NCI-H510A (cell line): ENCODE measurements at regions not wholly inside any gene's neighbourhood (a gene's known extent, or its start where the extent isn't known, plus 50 kb on each side); places are given as distances from the start of the nearest gene placed in this dataset.
"Not testable (repeated sequence)": the region's sequence is repeated elsewhere in the genome, so short reads cannot be mapped to it uniquely, and the experiment has no call there.

Experiments
- DNase-seq: peaks from one replicate; lab custom pipeline; 2025; lab: John Stamatoyannopoulos, UW

GRCh38 chr2:166831930-166832329 lies 56.4 kb upstream of the XIRP2 start:
- no peak for DNase-seq

DNA sequence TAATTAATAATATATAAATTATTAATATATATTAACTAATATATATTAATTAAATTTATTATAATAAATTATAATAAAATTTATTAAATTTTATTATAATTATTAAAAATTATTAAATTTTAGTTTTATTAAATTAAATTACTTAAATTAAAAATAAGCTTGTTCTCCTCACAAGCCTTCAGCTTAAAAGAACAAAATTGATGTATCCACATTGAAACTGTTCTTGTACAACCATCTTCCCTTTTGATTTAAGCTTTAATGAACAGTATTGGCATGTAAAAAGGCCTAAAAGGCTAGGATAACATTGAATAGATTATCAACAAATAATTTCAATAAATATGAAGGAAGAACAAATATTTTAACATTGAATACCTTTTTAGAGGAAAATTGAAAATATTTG lies 62.4 kb upstream of the XIRP2 start:
- DNase-seq = no peak

- no peak for DNase-seq
Observed at GRCh38 chr2:166814335-166814734, 73.9 kb upstream of the XIRP2 start.

DNA sequence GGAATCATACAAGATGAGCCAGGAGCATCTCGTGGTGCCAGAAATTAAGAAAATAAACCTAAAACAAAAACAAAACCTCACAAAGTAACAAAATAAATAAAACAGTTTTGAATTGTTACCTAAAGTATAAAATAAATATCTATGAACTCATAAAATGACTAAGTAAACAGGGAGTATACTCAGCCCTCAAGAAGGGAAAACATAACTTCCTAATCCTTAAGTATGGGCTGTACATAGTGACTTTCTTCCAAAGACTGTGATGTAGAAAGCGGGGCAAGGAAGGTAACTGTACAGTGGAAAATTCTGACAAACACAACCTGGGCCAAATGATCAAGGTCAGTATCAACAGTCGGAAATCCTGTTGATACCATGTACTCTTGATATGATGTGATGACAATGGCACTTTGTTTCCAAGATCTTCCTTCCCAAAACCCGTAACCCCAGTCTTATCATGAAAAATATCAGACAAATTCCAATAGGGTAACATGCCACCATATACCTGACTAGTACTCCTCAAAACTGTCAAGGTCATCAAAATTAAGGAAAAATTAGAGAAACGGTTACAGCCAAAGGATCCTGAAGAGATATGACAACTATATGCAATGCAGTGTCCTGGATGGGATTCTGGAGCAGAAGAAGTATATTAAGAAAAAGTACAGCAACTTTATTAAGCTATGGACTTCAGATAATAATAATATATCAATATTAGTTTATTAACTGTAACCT lies 76.0 kb upstream of the XIRP2 start:
- no peak for DNase-seq

DNA sequence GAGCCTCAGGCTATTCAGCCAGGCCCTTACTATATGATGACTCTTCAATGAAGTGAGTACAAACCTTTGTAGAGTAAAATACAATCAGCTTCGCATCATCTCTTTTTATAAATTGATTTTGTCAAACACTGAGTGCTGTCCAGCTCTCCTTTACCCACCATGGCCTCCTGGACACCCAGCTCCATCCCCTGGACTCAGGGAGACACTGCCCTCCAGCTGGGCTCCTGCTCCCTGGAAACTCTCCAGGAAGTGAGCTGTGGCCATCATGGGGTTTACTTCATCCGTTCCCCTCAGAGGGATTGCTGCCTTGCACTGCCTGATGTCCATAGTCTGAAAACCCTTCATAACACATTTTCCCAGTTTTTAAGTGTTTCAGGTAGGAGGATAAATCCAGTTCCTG lies 82.5 kb upstream of the XIRP2 start:
- DNase-seq = no peak

GRCh38 chr2:166803373-166804000 lies 84.8 kb upstream of the XIRP2 start:
- DNase-seq = peak; percentile 7

DNA sequence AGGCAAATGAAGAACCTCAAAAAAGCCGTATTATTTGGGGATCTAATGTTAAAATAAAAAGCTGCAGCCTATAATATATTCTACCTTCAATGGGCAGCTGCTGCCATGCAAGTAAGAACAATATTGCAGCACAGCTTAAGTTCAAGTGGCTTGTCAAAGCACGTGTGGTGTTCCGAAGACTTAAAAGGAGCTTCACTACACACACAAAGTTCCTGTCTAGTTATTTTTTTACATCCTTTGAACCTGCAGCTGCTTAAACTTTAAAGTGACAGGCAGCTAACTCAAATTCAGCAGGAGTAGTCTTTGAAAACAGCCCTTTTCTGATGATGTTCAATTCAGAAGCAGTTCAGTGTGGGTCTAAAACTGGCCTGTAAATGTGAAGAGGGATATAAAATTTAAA lies 85.8 kb upstream of the XIRP2 start:
- DNase-seq = peak; percentile 8

- DNase-seq = no peak
Observed at GRCh38 chr2:166792808-166793207, 95.5 kb upstream of the XIRP2 start.

DNA sequence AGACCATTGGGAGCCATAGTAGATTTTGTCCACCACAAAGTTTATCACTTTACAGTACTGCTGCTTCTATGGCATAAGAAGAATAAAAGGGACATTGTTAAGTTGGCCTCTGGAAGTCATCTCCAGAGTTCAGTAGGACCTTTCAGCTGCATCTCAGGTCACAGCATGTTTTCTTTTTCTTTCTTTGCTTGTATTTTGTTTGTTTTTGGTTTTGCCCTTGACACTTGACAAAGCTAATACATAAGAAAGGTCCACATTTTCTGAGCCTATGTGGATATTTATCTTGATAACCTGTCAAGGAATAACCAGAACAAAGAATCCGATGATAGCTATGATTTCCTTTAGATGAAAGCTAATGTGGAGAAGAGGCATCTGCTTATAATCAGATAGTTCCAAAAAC lies 101.6 kb upstream of the XIRP2 start:
- DNase-seq = no peak

DNA sequence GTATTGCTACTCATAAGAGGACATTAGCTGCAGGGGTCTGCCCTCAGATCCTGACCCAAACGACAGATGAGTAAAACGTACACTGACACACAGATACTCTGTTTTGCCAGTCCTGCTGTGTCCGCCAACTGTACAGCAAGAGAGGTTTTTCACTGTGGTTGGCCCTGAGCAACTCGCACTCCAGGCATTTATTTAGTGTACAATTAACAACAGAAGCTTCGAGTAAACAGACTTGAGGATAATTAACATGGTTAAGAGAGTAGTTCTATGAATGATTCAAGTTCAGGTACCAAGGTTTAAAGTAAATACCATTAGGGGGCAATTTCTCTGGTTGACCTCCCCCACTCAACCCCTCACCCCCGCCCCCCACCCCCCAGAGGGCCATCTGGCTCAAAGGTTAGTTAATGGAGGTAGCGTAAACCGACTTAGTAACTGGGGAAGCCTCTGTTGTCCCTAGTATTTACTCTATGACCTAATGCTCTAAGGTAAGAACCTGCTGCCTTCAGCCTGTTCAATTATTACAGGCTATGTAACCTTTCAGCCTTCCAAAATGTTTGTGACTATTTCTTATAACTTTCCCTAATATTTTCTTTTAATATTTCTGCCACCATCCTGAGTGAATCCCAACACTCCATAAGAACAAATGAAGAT lies 103.9 kb upstream of the XIRP2 start:
- peak; percentile 55 for DNase-seq

DNA sequence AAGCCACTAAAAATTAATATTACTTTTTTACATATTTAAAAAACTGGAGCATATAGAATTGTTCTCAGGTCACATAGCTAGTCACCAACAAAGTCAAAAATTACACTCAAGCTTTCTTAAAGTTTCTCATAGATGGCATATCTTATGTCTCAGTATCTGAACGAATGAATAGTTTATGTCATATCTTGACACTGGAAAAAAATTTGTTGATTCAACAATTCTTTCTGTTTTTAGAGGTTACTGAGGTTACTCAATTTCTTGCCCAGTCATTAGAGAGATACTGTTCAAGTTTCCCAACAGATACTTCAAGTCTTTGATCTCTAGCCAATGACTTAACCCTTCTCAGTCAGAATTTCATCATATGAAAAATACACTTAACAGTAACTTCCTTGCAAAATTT lies 113.1 kb upstream of the XIRP2 start:
- no peak for DNase-seq

GRCh38 chr2:166773308-166773949 lies 114.9 kb upstream of the XIRP2 start:
- no peak for DNase-seq

DNA sequence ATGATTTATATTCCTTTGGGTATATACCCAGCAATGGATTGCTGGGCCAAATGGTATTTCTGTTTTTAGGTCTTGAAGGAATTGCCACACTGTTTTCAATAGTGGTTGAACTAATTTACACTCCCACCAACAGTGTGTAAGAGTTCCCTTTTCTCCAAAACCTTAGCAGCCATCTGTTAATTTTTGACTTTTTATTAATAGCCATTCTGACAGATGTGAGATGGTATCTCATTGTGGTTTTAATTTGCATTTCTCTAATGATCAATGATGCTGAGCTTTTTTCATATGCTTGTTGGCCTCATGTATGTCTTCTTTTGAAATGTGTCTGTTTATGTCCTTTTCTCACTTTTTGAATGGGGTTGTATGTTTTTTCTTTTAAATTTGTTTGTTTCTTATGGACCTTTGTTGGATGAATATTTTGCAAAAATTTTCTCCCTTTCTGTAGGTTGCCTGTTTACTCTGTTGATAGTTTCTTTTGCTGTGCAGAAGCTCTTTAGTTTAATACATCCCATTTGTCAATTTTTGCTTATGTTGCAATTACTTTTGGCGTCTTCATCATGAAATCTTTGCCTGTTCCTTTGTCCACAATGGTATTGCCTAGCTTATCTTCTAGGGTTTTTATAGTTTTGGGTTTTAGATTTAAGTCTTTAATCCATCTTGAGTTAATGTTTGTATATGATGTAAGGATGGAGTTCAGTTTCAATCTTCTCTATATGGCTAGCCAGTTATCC lies 119.7 kb upstream of the XIRP2 start:
- no peak for DNase-seq

DNA sequence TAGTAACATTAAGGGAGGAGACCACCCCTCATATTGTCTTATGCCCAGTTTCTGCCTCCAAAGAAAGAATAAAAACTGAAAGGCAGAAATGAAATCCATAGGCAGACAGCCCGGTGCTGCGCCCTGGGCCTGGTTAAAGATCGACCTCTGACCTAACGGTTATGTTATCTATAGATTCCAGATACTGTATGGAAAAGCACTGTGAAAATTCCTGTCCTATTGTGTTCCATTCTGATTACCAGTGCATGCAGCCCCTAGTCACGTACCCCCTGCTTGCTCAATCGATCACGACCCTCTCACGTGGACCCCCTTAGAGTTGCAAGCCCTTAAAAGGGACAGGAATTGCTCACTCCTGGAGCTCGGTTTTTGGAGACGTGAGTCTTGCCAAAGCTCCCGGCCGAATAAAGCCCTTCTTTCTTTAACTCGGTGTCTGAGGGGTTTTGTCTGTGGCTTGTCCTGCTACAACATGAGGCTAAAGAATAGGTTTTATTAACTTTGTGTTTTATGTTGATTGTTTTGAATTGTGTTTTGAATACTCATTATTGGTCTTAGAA lies 121.4 kb upstream of the XIRP2 start:
- DNase-seq = not testable (repeated sequence)

GRCh38 chr2:166766220-166766619 lies 122.1 kb upstream of the XIRP2 start:
- no peak for DNase-seq

DNA sequence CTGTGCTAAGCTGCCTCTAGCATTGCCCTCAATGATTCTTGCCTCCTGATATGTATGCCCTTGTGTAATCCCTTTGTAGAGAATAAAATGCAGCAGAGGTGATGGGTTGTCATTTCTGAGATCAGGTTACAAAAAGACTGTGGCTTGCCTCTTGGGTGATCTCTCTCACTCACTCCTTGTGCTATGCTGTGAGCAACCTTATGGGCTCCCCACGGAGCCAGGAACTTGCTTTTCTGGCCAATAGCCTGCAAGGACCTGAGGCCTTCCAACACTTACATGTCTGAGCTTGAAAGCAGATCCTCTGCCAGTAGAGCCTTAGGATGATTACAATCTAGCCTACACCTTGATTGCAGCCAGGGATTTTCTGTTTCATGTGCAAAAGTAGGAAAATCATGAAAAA lies 123.1 kb upstream of the XIRP2 start:
- DNase-seq = no peak

- no peak for DNase-seq
Observed at GRCh38 chr2:166764702-166765101, 123.6 kb upstream of the XIRP2 start.

DNA sequence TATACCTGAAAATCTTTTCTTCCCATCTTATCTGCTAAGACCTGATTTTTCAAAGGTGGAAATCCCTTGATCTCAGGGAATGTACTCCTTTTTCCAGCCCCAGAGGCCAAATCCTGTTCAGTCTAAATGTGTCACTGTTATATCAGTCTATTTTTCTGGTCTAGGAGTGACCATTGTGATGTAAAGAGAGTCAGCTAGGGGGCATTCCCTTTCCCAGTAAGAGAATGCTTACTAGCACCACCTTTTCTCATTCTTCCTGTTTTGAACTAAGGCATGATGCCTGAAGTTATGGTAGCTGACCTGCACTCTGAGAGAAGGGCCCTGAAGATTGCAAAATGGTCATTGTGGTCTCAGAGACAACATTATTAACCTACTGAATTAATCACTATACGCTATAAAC lies 124.1 kb upstream of the XIRP2 start:
- no peak for DNase-seq

DNA sequence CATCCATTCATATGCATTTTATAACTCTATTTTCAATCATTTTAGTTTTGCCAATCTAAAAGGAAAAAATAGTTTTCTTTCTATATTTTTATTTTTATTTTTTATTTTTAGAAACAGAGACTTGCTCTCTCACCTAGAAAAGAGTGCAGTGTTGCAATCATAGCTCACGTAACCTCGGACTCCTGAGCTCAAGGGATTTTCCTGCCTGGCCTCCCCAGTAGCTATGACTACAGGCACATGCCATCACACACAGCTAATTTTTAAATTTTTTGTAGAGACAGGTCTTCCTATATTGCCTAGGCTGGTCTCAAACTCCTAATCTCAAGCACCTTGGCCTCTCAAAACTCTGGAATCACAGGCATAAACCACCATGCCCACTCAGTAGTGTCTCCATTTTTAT lies 125.5 kb upstream of the XIRP2 start:
- DNase-seq = no peak

DNA sequence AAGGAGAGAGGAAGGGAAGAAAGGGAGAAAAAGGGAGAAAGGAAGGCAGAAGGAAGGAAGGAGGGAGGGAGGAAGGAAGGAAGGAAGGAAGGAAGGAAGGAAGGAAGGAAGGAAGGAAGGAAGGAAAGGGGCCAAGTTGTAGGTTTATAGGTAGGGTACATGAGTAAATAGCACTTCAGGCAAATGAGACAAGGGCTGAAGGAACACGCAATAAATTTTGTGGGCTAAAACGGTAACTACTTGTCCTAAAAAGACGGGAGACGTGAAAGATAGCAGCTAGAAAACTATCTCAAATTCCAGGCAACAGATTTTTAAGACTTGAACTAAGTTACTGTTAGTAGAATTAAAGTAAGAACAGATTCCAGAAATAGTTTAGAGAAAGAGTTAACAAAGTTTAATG lies 129.3 kb upstream of the XIRP2 start:
- DNase-seq = no peak

DNA sequence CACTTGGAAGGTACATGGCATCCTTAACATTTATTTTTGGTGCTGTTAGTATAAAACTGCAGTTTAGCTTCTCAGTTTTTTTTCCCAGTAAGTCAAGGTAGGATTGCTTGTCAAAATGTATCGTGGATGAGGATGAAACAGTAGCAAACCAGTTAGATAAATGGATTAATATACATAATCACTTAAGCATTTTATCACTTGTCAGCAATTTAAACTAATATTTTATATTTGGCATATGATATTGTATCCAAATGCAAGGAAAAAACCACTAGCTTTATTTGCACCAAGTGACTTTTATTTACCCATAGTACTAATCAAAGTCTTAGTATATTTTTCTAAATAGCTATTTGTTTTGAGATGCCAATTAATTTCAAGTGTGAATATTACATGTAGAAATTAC lies 137.7 kb upstream of the XIRP2 start:
- no peak for DNase-seq

DNA sequence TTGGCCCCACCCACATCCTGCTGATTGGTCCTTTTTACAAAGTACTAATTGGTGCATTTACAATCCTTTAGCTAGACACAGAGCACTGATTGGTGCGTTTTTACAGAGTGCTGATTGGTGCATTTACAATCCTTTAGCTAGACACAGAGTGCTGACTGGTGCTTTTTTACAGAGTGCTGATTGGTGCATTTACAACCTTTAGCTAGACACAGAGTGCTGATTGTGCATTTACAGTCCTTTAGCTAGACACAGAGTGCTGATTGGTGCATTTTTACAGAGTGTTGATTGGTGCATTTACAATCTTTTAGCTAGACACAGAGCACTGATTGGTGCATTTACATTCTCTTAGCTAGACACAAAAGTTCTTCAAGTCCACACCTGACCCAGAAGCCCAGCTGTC lies 144.2 kb upstream of the XIRP2 start:
- DNase-seq = not testable (repeated sequence)
